Activated CD4-positive, alpha-beta T cell treated with anti-CD3 and anti-CD28 coated beads for 48 hours (primary cell): ENCODE measurements at regions not wholly inside any gene's neighbourhood (a gene's known extent, or its start where the extent isn't known, plus 50 kb on each side); places are given as distances from the start of the nearest gene placed in this dataset.
A peak's percentile ranks its signal among the peaks of the same experiment; 100 is the strongest.

Source experiments
- DNase-seq: peaks from one replicate; pipeline ENCODE4 v3.0.0-alpha.2; 2020

DNA sequence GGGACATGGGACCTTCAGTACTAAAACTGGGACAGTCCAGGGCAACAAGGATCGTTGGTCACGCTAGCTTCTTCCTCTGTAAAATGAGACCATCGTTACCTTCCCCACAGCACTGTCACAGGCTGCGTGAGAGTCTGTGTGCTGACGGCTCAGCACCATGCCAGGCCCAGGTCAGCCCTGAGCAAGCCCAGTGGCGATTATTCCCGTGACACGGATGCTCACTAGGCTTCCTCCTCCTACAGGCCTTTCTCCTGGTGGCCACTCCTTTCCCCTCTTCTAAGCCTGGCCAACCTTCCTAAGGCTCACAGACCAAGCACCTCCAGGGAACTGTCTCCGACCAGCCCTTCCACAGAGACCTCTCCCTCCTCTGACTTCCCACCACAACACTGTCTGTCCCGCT, 69.3 kb upstream of the RUNX3 start:
- no peak for DNase-seq

DNA sequence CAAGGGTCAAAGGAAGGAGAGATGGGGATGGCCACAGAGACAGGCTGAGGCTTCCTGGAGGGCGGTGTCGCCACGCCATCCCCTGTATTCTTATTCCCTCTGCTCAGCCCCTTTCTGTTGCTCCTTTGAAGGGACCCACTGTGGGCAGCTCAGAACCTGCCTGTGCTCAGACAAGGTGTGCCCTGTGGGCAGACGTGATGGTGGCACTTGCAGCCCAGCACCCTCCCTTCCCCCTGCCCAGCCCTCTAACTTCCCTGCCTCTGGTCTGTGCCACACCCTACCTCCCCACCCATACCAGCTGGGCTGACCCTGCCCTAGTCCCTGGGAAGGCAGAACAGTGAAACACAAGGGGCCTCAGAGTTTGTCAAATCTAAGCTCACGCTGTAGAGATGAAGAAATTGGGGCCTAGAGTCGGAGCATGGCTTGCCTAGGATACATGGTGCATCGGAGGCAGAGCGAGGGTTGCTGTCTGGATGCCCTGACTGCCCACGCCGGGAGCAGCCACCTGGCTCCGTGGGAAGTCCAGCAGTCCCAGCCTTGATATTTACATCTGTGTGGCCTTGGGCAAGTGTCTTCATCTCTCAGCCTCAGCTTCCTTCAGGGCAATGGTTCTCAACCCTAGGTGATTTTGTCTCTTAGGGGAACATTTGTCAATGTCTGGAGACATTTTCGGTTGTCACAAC, 68.6 kb upstream of the RUNX3 start:
- DNase-seq = no peak

DNA sequence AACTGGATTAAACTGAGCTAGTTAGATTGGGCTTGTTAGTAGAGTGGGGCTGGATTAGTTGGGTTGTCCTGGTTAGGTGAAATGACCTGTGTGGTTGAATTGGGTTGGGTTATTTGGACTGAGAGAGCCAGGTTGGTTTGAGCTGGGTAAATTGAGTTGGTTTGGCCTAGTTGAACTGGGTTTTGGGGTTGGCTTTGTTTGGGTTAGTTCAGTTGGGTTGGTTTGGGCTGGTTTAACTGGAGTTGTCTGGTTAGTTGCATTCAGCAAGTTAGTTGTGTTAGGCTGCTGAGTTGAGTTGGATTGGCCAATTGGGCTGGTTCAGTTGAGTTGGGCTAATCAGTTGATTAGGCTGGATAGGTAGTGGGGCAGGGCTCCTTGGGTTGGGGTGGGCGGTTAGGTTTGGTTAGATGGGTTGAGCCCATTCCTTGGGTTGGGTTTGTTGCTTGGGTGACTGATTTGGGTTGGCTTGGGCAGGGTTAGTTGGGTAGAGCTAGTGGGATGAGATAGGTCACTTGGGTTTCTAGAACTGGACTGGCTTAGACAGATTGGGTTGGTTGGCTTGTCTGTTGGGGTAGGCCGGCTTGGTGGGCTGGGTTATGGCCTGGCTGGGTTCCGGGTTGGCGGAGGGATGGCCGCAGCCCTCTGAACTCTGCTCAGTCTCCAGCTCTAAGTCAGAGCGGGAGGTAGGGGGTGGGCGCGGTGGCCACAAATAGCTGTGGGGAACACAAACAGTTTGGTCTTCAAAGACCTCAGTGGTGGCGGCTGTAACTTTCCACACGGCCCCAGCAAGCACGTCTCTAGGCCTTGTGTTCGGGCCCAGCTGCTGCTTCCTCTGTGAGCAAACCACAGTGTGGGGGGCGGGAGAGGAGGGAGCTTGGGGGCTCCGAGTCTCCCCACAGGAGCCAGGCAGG, 67.2 kb upstream of the RUNX3 start:
- no peak for DNase-seq

DNA sequence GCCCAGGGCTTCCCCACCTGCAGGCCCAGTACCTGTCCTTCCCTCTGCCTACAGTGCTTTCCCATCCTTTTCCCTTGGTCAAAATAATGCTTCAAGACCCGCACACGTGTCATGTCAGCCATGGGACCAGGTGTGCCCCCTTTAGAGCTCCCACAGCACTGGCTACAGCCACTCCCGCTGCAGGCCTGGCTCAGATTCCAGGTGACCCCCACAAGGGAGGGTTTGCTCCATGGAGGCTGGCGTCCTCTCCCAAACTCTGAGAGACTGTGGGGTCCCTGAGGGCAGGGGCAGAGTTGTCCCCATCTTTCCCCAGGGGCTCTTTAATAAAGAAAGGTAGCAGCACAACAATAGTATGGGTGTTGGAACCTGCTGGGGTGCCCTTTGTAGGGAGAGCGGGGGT, 66.4 kb upstream of the RUNX3 start:
- no peak for DNase-seq

DNA sequence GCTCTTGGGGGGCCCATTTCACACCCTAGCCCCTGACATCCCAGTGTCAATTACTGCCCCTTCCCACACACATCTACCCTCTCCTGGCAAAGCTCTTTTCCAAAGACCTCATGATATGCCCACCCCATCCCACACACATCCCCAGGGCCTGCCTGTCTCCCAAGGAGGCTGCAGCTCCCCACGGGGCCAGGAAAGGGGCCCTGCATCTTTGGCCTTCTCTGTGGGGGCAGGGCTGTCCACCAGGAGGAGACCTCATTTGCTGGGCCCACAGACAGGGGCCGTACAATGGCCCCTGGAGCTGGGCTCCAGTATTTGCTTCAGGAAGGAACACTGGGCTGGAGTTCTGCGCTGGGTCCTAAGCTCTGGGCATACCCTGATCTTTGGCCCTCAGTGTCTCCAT, 65.6 kb upstream of the RUNX3 start:
- no peak for DNase-seq

DNA sequence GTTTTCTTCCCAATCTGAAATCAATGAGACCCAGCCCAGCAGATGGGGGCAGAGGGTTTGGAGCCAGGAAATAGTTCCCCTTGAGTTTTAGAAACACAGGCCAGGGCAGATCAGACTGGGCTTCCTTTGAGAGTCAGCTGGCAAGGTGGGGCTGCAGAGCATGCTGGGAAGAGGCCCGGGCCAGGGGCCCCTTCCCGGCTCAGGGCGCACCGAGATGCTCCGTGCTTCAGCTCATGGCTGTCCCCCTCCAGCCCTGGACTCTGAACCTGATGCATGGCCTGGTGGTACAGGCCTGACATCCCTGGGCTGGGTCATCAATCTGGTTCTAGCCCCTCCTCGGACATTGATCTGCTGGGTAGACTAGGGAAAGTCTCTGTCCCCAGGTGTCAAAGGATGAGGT, 65.1 kb upstream of the RUNX3 start:
- no peak for DNase-seq

DNA sequence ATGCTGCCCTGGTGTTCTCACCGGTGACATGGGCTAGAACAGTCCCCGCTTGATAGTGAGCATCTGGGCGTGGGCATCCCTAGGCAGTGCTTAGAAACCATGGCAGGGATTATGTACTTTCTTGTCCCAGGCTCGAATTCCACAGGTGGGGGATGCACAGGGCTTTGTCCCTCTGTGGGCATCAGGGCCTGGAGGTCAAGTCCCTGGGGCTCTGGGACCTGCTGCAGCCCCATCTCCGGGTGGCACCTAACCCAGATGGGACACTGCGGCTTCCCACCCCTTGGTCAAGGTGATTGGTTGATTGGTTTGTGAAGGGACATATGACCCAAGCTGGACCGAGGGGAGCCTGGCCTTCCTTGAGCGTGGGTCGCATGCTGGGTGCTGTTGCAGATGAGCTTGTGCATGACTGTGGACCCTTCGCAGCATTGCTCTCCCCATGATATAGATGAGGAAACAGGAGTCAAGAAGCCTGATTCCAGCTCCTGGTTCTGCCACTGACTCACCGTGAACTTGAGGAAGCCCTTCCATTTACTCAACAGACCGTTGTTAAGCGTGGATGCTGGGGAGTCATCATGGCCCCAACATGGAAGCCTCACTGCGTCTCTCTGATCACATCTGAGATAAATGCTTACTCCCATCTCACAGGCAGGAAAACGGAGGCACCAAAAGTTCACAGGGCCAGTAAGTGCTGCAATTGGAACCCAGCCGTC, 64.0 kb upstream of the RUNX3 start:
- DNase-seq = no peak

DNA sequence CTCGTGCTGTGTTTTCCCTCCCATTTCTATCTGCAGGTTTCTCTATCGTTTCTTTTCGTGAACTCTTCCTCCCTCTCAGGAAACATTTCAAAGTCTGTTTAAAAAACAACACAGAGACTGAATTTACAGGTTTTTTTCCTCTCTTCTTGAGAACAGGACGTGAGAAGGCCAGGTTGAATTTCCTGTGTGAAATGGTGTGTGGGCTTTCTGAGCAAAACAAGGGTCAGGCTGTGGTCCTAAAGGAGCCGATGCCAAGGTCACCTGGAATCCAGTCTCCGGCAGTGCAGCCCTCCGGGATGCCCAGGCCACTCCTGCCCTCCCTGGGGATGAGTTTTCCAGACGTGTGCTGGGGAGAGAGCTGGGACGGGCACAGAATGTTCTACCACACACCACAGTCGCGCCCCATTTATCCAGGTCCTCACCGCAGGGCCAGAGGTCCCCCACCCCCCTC, 62.7 kb upstream of the RUNX3 start:
- no peak for DNase-seq

DNA sequence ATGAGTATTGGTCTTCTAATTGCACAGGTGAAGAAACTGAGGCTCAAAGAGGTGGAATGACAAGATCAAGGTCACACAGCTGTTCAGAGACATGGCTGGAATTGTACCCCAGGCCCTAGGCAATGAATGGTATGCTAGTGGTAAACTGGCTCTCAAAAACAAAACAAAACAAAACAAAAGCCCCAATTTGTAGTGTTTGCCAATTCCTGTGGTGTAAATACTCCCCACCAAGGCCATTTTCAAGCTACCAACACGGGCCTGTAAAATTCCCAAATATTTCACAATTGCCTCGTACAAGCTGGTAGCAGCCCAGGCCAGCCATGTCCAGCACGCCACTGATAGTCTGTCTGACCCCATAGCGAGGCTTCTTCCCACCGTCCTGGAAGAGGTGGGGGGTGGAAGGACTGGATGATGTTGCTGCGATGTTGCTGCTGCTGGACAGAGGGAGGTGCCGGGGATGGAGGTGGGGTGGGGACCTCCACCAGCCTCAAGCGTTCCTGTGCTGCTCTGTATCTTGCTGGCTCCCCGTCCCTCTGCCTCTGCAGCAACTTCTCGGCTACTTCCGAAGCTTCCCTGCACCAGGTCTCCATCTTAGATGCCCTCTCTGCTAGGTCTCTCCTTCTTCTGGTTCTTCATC, 62.2 kb upstream of the RUNX3 start:
- DNase-seq = no peak

DNA sequence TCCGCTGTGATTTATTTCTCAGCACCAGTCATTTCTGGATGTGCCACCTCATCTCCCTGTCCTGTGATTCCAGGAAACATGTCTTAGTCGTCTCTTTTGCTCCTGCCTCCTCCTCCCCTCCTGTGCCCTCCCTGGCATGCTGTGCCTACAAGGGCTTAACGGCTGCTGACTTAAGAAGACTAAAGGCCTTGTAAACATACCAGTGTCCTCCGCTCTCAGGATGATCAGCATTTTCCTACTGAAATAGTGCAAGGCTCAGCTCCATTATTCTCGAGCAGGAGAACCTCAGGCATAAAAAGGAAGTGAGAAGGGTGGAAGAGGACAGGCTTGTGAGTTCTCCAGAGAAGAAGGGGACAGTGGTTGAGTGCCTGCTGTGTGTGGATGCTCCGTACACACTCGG, 61.6 kb upstream of the RUNX3 start:
- peak; percentile 64 for DNase-seq

DNA sequence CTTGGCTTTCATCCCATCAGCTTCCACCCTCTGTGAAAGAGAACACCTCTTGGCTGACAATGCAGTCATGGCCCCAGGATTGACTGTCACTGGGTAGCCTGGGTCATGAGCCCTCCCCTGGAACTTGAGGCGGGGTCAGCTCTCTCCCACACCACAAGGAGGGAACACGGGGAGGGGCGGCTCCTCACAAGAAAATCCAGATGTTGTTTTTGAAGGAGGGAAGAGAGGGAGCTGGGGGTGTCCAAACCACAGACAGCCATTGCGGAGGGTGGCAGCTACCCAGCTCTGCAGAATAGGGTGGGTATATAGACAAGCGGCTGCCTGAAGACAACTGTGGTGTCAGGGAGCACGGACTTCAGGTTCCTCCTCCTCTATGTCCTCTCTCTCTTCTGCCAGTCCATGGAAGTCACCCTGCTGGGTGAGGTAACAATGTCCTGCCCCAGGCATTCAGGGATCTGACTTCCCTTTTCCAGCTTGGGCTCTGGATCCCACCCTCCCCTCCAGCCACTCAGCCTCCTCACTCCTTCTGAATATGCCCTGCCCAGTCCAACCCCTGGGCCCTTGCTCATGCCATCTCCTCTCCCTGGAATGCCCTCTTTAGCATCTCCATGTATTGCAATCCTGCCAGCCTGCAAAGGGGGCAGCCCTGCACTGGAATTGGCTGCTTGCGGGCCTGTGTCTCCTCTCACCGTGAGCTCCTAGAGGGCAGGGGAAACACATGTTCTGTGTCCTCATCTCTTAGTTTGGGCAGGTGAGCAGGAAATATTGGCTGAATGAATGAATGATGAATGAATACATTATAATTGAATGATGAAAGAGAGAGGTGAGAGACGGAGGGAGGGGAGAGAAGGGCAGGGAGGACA, 60.9 kb upstream of the RUNX3 start:
- DNase-seq = no peak

DNA sequence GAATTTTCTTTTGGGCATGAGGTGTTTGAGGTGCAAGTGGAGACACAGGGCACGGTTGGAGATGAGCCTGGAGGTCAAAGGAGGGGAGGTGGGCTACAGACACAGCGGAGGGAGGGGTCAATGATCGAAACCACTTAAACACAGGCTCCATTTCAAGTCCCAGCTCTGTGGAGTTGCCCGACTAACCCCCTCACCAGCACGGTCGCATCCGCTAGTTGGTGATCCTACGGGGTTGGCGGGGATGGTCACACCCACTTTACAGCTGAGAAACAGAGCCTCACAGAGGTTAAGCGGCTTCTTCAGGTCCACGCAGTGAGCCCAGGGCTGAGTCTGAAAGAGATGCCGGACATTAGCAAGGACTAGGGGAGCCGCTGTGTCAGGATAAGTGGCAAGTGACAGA, 60.1 kb upstream of the RUNX3 start:
- DNase-seq = no peak

DNA sequence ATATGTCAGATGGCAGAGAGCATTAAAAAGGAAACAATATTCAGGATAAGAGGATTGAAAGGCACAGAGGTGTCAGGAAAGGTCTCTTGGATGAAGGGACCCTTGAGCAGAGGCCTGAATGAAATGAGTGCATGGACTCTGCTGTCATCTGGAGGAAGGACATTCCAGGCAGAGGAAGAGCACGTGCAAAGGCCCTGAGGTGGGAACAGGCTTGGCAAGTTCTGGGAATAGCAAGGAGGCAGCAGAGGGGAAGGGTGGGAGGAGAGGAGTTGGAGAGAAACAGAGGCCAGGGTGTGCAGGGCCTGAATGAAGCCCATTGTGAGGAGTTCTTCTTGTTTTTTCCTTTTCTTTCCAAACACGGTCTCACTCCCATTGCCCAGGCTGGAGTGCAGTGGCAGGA, 59.0 kb upstream of the RUNX3 start:
- no peak for DNase-seq

DNA sequence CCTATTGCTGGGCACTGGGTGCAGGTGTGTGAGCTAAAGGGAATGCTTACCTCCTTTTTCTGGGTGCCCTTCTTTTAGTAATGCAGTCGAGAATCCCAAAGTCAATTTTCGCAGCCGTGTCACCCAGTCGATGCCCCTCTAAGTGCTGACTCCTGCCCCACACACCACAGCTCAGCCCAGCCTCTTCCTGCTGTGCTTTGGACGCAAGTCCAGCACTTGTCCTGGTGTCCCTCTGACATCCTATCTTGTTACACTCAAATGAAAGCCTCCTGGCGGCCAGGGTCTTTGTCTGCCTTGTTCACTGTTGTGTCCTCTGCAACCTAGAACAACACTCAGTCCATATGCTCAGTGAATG, 58.5 kb upstream of the RUNX3 start:
- DNase-seq = no peak

DNA sequence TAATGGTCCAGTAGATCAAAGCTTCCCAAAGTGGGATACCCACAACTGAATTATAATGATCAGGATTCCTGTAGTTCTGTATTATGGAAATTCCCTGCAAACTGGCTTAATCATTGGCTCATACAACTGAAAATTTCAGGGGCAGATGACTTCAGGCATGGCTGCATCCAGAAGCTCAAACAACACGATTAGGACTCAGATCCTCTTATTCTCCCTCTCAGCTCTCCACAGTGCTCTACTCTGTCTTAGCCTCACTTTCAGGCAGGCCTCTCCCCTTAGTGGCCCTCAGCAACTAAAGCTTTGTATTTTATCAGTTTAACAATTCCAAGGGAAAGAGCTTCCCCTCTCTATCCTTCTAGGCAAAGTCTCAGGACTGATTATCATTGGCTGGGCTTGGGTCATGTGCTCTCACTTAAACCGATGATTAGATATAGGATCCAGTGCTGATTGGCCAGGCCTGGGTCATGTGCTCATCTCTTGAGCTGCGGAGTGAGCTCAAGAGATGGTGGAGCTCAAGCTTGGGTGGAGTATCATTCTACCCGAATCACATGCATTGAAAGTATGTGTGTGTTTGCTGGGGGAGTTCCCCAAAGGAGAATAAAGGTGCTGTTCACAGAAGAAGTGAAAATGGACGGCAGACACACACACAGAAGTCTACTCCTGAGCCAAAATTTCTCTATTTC, 57.9 kb upstream of the RUNX3 start:
- DNase-seq = peak; percentile 63

DNA sequence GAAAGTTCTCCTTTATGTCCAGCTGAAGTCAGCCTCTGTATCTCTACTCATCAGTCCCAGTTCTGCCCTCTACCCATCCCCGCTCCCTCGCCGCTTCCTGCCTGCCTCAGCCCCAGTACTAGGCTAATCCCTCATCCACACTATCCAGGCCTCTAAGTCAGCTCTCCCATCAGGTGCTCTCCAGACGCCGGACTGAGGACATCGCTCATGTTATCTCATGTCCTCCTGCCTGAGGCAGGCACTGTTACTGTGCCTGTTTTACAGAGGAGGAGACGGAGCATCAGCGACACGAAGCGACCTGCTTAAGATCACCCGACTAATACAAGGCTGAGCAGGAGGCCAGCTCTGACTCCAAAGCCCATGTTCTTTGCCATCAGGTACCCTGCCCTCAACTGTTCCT, 57.3 kb upstream of the RUNX3 start:
- no peak for DNase-seq

DNA sequence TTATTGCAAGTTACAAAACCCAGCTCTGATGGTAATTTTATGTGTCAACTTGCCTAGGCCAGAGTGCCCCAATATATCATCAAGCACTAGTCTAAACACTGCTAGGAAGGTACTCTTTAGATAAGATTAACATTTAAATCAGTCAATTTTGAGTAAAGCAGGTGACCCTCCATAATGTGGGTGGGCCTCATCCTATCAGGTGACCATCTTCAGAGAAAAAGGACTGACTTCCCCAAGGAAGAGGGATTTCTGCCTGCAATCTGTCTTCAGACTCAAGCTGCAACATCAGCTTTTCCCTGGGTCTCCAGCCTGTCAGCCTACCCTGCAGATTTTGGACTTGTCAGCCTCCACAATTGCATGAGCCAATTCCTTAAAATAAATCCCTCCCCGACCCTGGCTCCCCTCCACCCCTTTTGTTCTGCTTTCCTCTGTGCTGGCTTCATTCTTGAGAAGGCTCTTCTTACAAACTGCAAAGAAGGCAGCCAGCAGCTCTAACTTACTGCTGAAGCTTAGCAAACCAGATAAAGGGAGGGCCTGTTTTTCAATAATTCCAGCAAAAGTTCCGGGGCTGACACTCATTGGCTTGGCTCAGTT, 56.4 kb upstream of the RUNX3 start:
- DNase-seq = no peak

DNA sequence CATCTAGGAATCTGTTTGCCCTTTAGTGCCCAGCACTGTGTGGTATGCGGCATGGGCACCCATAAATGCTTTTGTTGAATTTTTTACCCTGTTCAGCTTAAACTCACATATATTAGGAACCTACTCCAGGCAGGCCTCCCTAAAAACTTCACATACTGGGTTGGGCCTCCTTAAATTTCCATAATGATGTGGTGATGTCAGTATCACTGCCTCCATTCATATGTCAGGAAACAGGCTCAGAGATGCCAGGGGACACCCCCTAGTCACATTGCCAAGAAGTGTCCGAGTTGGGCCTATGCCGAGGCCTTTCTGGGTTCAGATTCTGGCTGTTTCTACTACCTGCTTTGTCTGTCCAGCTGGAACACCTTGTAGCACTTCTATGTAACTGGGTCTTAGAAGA, 55.7 kb upstream of the RUNX3 start:
- DNase-seq = no peak

DNA sequence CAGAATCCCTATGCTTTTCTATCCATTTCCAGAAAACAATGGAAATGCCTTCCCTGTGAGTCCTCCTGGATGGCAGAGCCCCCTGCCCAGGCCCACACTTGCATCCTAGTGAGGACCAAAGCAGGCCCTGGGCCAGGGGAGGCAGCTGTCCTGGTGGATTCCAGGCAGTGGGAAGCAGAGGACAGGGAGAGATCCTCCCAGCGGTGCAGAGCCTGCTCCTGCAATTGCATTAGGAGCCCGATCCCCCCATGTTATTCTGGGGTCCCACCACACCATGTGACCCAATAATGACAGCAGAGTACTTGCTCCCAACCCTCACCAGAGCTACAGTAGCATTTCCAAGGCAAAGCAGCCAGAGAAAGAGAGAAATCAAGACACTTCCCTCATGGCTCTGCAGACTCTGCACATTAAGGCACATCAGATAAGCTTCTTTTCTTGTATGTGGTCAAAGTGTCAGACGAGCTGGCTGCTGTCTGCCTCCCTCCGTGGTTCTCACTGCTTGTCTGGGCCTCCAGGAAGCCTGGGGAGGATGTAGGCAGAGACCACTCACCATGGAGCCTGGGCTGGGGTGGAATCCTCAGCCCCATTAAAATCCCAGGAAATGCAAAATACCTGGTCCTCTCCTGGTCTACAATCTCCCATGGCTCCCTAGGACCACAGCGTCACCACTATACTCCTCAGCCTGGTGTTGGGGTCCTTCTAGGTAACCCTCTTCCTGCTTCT, 54.9 kb upstream of the RUNX3 start:
- no peak for DNase-seq

DNA sequence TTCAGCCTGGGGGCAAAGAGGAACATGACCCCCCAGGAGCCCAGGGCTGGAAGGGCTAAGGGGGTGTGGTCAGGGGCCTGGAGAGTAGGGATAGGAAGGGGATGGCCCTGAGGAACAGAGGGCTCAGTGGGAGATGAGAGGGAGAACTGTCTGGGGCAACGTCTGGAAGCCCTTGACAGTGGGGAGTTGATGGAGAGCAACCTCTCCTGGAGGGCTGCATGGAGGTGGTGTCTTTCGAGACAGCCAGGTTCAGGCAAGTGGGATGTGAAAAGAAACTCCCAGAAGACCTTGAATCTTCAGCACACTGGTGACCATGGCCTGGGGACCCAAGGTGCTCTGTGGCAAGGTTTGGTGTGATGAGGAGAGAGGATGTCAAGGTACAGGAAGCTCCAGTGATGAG, 54.2 kb upstream of the RUNX3 start:
- DNase-seq = no peak
